ENCODE measurements at regions not wholly inside any gene's neighbourhood (a gene's known extent, or its start where the extent isn't known, plus 50 kb on each side); places are given as distances from the start of the nearest gene placed in this dataset.
"Not testable (repeated sequence)": the region's sequence is repeated elsewhere in the genome, so short reads cannot be mapped to it uniquely, and the experiment has no call there.

DNA sequence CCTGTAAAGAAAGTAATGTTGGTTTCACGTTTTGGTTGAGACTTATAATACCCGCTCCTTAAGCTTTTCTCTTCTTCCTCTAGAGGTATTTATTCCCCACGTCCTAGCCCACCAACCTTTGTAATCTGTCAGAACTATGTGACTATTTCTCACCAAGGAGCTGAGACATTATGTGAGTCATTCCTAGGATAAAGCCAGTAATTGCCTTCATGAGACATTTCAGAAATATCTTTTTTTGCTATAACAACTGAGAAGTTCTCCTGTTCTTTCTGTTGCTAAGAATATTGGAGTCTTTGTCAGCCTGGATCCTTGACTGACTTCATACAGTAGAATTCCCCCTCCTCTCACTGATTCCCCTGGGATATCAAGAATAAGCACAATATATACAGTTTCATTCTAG lies 1497.0 kb upstream of the TENM4 start:
- intact Hi-C loops (cut with DNase I) = no loop called here
- Histone ChIP-seq H3K27ac (ENCODE audit: low read length) (no peak overlapping the region), H3K27me3 (ENCODE audit: control insufficient read depth, insufficient read depth) (no peaks in the 10 kb centered on the region), H3K4me1 (ENCODE audit: control insufficient read depth, insufficient read depth, low read length) (no peaks in the 10 kb centered on the region), H3K9me3 (ENCODE audit: control insufficient read depth, low read length) (no peaks in the 10 kb centered on the region), H3K4me3 (ENCODE audit: low read length) (no peak overlapping the region)
- no peak for DNase-seq
- no peak for ATAC-seq
- whole genome bisulfite sequencing = 79% methylated on average over 3 of the region's 3 CpGs

DNA sequence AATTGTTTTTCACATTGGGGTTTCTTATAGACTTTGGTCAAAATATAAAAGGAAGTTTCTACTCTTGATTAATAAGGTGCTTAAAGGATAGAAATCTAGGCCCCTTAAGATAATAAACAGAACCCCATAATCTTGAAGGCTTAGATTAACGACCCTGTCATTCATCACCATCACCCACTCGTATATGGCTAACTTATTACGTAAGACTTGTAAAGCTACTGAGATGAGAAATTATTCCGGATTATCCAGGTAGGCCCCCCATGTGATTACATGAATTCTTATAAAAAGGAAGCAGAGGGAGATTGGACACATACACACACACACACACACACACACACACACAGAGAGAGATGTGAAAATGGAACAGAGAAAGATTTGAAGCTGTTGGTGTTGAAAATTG lies 1489.2 kb upstream of the TENM4 start:
- DNase-seq (no peak), ATAC-seq (no peak)
- Histone ChIP-seq H3K9me3 (ENCODE audit: control insufficient read depth, low read length) (no peaks in the 10 kb centered on the region), H3K4me1 (ENCODE audit: control insufficient read depth, insufficient read depth, low read length) (peaks cover 3% of the 10 kb centered on the region), H3K27me3 (ENCODE audit: control insufficient read depth, insufficient read depth) (no peaks in the 10 kb centered on the region), H3K4me3 (ENCODE audit: low read length) (no peak overlapping the region), H3K27ac (ENCODE audit: low read length) (no peak overlapping the region)
- intact Hi-C loops (cut with DNase I) = no loop called here
- WGBS = 85% methylated on average over 4 of the region's 4 CpGs

DNA sequence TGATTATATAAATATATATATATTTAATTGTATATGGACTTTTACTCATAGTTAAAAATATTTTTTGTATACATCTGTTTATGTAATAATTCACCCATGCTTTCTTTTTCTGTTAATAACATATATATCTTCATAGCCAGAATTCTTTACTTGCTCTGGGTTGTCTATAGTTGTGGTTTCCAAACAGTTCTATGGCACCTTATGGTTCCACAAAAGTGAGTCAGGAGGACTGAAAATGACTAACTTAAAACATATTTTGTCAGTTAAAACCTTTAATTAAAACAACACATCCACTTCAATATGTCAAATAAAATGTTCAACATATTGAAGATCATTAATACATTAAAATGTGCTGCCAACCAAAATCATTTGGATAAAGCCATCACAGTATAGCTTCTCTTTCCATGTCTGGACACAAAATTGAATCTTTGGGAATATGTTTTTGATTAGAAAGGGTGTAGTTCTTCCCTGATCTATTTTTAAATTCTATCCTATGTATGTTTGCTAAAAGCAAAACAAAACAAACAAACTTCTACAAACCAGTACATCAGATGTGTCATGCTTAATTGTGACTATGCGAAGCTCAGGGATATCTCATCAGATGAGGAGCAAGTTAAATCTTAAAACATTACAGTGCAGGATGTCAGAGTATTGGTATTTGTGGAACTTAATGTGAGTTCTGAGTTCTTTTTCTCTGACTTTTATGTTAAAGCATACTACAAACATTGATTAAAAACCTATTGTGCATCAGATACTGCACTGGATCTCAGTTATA lies 1488.4 kb upstream of the TENM4 start:
- Histone ChIP-seq H3K4me3 (ENCODE audit: low read length) (no peak overlapping the region), H3K27me3 (ENCODE audit: control insufficient read depth, insufficient read depth) (no peaks in the 10 kb centered on the region), H3K4me1 (ENCODE audit: control insufficient read depth, insufficient read depth, low read length) (peaks cover 3% of the 10 kb centered on the region), H3K27ac (ENCODE audit: low read length) (no peak overlapping the region), H3K9me3 (ENCODE audit: control insufficient read depth, low read length) (no peaks in the 10 kb centered on the region)
- ATAC-seq (no peak), DNase-seq (no peak)
- 92% methylated on average over 1 of the region's 1 CpG for WGBS
- intact Hi-C loops (cut with DNase I) = no loop called here

DNA sequence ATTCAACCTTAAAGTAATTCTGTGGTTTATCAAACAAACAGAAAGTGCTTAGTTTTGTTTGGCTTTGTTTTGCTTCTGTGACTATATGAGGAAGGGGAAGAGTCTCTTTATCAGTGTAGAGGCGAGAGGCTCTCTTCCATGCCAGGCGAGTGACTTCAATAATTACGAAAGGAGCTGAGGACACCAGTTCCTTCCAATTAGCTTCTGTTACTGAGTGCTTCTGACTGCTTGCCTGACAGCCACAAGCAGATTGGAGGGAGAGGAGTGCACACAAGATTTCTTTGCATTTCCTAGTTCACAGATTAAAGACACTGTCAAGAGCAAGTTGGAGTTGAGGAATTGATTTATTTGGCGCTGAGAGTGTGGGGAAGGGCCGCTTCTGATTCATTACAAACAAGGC lies 1484.5 kb upstream of the TENM4 start:
- Histone ChIP-seq H3K9me3 (ENCODE audit: control insufficient read depth, low read length) (no peaks in the 10 kb centered on the region), H3K4me3 (ENCODE audit: low read length) (no peak overlapping the region), H3K27me3 (ENCODE audit: control insufficient read depth, insufficient read depth) (no peaks in the 10 kb centered on the region), H3K4me1 (ENCODE audit: control insufficient read depth, insufficient read depth, low read length) (peaks cover 3% of the 10 kb centered on the region), H3K27ac (ENCODE audit: low read length) (no peak overlapping the region)
- WGBS = 40% methylated on average over 5 of the region's 5 CpGs
- DNase-seq (no peak), ATAC-seq (peak; percentile 93 to 95)
- intact Hi-C loops (cut with DNase I) = no loop called here

DNA sequence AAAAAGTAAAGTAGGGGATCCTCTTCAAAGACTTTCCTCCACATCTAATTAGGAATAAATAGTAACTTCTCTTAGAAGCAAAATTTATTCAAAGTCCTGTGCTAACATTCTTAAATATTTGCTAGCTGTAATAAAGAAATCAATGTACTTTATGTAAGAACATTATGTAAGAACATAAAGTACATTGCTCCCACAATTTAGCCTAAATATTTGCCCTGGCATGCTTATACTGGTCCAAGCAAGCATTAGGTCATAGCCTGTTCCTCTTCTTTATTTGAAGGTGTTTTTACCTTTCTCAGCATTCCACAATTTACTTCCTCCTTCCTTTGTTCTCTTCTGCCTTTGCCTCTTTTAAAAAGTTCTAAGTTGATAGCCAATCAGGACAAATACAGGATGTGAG lies 1480.5 kb upstream of the TENM4 start:
- H3K9me3 ChIP-seq (ENCODE audit: control insufficient read depth, low read length); H3K4me3 ChIP-seq (ENCODE audit: low read length); ATAC-seq; H3K4me1 ChIP-seq (ENCODE audit: control insufficient read depth, insufficient read depth, low read length); DNase-seq; H3K27ac ChIP-seq (ENCODE audit: low read length); H3K27me3 ChIP-seq (ENCODE audit: control insufficient read depth, insufficient read depth); intact Hi-C loops (cut with DNase I): not testable (repeated sequence)

DNA sequence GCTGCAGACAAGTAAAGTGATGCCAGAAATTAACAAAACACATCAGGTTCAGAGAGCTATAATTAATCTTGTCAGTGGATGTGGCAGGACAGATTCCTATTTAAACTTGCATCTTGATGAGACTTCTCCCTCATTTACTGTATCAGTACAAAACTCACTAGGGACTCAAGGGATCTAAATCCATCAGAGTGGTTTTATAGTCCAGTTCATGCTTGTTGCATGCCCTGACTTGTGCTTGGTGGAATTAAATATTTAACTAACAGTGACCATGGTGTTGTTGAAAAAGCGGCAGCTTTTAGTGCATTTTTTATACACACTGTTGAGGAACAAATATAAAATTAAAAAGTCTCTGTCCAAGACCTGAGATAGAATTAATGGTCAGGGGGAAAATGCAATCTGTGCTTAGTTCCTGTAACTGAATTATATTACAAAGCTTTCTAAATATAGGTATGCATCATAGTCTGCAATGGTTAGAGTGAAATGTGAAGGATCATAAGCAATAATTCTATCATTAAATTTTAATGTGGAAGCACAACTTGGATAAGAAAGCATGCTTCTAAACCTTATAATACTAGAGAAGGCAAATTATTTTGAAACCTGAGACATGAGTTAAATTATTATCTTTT lies 1475.5 kb upstream of the TENM4 start:
- Histone ChIP-seq H3K4me3 (ENCODE audit: low read length) (no peak overlapping the region), H3K27ac (ENCODE audit: low read length) (no peak overlapping the region), H3K4me1 (ENCODE audit: control insufficient read depth, insufficient read depth, low read length) (no peaks in the 10 kb centered on the region), H3K9me3 (ENCODE audit: control insufficient read depth, low read length) (no peaks in the 10 kb centered on the region), H3K27me3 (ENCODE audit: control insufficient read depth, insufficient read depth) (no peaks in the 10 kb centered on the region)
- DNase-seq (no peak), ATAC-seq (no peak)
- intact Hi-C loops (cut with DNase I) = no loop called here
- WGBS = 94% methylated on average over 1 of the region's 1 CpG

DNA sequence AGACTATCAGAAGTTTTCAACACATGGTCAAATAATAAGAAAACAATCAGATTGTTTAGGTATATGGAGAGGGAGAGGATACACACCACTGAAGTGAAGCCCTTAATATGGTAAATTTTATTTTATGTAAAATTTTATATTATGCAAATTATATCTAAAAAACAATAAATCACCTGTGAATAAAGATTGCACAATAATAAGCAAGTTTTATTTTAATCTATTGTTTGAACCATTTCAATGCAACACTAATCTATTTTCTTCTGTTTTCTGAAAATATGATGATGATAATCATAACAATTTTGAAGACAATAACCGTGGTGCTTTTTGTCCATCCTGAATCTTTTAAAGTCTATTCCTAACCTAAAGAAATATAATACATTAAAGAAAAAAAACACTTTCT lies 1473.5 kb upstream of the TENM4 start:
- no peaks in the 10 kb centered on the region for H3K27me3 ChIP-seq (ENCODE audit: control insufficient read depth, insufficient read depth)
- no peaks in the 10 kb centered on the region for H3K4me1 ChIP-seq (ENCODE audit: control insufficient read depth, insufficient read depth, low read length)
- H3K4me3 ChIP-seq (ENCODE audit: low read length) = no peak overlapping the region
- ATAC-seq (no peak), DNase-seq (no peak)
- intact Hi-C loops (cut with DNase I) = no loop called here
- H3K27ac ChIP-seq (ENCODE audit: low read length) = no peak overlapping the region
- 92% methylated on average over 1 of the region's 1 CpG for WGBS
- no peaks in the 10 kb centered on the region for H3K9me3 ChIP-seq (ENCODE audit: control insufficient read depth, low read length)

DNA sequence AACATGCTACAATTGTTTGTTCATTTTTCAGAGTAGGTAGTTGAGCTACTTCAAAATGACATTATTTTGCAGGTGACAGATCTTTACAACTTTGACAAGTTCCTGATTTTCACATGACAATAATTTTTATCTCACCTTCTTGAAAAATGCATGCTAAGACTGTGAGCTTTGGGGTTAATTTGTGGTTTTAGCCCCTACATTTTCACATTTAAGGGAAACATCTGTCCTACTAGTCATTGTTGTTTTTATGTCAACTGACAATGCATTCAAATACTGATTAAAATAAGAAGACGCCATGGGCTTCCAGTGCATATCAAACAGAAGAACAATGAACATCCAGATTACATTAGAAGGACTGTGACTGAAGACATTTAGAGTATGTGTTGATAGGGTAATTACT lies 1470.8 kb upstream of the TENM4 start:
- Histone ChIP-seq H3K4me3 (ENCODE audit: low read length) (no peak overlapping the region), H3K4me1 (ENCODE audit: control insufficient read depth, insufficient read depth, low read length) (no peaks in the 10 kb centered on the region), H3K27me3 (ENCODE audit: control insufficient read depth, insufficient read depth) (no peaks in the 10 kb centered on the region), H3K9me3 (ENCODE audit: control insufficient read depth, low read length) (no peaks in the 10 kb centered on the region), H3K27ac (ENCODE audit: low read length) (no peak overlapping the region)
- WGBS = 37% methylated on average over 1 of the region's 1 CpG
- intact Hi-C loops (cut with DNase I) = no loop called here
- ATAC-seq (no peak), DNase-seq (no peak)

DNA sequence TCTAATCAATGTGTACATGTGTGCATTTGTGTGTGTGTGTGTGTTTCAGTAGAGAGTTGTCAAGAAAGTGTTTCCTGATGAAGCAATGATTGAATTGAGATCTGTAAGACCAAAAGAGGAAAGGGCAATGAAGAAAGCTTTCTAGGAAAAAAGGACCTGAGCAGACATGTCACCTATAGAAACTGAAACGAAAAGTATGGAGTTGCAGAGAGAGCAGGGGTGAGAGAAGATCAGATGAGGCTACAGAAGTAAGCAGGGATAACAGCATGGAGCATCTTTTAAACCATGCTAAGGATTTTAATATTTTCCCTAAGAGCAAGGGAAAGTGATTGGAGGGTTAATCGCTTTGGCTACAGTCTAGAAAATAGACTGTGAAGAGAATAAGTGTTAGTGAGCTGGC lies 1459.4 kb upstream of the TENM4 start:
- Histone ChIP-seq H3K27me3 (ENCODE audit: control insufficient read depth, insufficient read depth) (no peaks in the 10 kb centered on the region), H3K4me3 (ENCODE audit: low read length) (no peak overlapping the region), H3K4me1 (ENCODE audit: control insufficient read depth, insufficient read depth, low read length) (no peaks in the 10 kb centered on the region), H3K9me3 (ENCODE audit: control insufficient read depth, low read length) (no peaks in the 10 kb centered on the region), H3K27ac (ENCODE audit: low read length) (no peak overlapping the region)
- 78% methylated on average over 2 of the region's 2 CpGs for WGBS
- DNase-seq = no peak
- no peak for ATAC-seq
- intact Hi-C loops (cut with DNase I) = no loop called here

DNA sequence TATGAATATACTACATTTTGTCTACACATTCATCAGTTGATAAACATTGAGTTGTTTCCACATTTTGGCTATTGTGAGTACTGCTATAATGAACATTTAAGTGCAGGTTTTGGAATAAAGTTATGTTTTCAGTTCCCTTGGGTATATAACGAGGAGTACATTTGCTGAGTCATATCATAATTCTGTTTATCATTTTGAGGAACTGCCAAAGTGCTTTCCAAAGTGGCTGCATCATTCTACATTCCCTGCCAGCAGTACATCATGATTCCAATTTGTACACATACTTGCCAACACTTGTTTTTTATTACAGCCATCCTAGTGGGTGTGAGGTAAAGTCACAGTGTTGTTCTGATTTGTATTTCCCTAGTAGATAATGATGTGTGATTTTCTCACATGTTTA lies 1458.6 kb upstream of the TENM4 start:
- 9% methylated on average over 1 of the region's 1 CpG for WGBS
- DNase-seq = no peak
- no peak overlapping the region for H3K4me3 ChIP-seq (ENCODE audit: low read length)
- H3K9me3 ChIP-seq (ENCODE audit: control insufficient read depth, low read length) = no peaks in the 10 kb centered on the region
- peak; percentile 75 to 87 for ATAC-seq
- H3K4me1 ChIP-seq (ENCODE audit: control insufficient read depth, insufficient read depth, low read length) = no peaks in the 10 kb centered on the region
- intact Hi-C loops (cut with DNase I) = no loop called here
- no peak overlapping the region for H3K27ac ChIP-seq (ENCODE audit: low read length)
- H3K27me3 ChIP-seq (ENCODE audit: control insufficient read depth, insufficient read depth) = no peaks in the 10 kb centered on the region

DNA sequence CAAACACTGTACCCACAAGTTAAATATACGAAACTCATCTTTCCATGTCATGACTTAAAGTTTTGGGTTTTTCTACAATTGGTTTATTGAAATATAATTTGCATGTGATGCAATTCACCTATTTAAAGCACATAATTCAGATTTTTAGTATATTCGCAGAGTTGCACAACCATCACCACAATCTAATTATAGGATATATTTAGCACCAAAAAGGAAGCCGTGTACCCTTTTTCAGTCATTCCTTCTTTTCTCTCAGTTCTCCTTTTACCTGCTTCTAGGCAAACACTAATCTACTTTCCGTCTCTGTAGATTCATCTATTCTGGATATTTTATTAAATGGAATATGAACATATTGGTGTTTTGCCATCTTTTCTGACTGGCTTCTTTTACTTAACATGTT lies 1458.1 kb upstream of the TENM4 start:
- DNase-seq (no peak), ATAC-seq (no peak)
- no peaks in the 10 kb centered on the region for H3K4me1 ChIP-seq (ENCODE audit: control insufficient read depth, insufficient read depth, low read length)
- intact Hi-C loops (cut with DNase I) = no loop called here
- no peaks in the 10 kb centered on the region for H3K27me3 ChIP-seq (ENCODE audit: control insufficient read depth, insufficient read depth)
- no peak overlapping the region for H3K27ac ChIP-seq (ENCODE audit: low read length)
- no peak overlapping the region for H3K4me3 ChIP-seq (ENCODE audit: low read length)
- no peaks in the 10 kb centered on the region for H3K9me3 ChIP-seq (ENCODE audit: control insufficient read depth, low read length)
- WGBS = 77% methylated on average over 4 of the region's 4 CpGs

DNA sequence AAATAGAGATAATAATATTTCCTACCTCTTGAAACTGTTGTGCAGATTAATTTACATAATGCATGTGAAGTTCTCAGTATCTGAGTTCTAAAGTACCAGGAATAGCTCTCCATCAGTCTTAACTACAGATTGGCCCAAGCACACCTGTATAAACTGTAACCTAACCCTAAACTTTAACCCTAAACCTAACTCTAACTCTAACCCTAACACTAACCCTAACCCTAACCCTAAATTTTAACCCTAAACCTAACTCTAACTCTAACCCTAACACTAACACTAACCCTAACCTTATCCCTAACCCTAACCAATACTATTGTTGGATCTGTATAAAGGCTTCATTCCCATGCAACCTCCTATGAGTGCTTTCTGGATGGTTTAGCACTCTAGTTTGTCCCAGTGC lies 1445.9 kb upstream of the TENM4 start:
- no peak for DNase-seq
- no peak for ATAC-seq
- H3K27ac ChIP-seq (ENCODE audit: low read length) = no peak overlapping the region
- intact Hi-C loops (cut with DNase I) = no loop called here
- no peaks in the 10 kb centered on the region for H3K4me1 ChIP-seq (ENCODE audit: control insufficient read depth, insufficient read depth, low read length)
- no peaks in the 10 kb centered on the region for H3K9me3 ChIP-seq (ENCODE audit: control insufficient read depth, low read length)
- no peak overlapping the region for H3K4me3 ChIP-seq (ENCODE audit: low read length)
- no peaks in the 10 kb centered on the region for H3K27me3 ChIP-seq (ENCODE audit: control insufficient read depth, insufficient read depth)
